ENCODE measurements at regions not wholly inside any gene's neighbourhood (a gene's known extent, or its start where the extent isn't known, plus 50 kb on each side); places are given as distances from the start of the nearest gene placed in this dataset.

DNA sequence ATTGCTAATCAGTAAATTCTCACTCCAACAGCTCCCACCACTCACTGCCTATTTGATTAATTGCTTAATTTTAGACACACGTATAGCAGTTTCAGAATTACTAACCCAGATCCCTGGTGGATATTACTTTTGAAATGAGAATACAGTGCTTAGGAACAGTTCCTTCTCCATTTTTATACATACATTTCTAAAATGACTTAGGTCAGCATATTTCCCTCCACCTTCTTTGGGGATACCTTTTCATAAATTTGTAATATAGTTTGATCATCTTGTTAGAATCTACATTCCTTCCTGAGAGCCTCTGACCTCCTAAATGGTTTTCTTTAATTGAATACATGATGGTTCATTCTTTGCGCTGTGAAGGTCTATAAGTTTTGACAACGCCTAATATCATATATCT is 279.8 kb upstream of the NETO1 start:
- no peaks in the 10 kb centered on the region for H3K9me3 ChIP-seq
- TF ChIP-seq POLR2A (IDR thresholded peaks at IDR 0.05): no peak
- TF ChIP-seq, protein P1, sequence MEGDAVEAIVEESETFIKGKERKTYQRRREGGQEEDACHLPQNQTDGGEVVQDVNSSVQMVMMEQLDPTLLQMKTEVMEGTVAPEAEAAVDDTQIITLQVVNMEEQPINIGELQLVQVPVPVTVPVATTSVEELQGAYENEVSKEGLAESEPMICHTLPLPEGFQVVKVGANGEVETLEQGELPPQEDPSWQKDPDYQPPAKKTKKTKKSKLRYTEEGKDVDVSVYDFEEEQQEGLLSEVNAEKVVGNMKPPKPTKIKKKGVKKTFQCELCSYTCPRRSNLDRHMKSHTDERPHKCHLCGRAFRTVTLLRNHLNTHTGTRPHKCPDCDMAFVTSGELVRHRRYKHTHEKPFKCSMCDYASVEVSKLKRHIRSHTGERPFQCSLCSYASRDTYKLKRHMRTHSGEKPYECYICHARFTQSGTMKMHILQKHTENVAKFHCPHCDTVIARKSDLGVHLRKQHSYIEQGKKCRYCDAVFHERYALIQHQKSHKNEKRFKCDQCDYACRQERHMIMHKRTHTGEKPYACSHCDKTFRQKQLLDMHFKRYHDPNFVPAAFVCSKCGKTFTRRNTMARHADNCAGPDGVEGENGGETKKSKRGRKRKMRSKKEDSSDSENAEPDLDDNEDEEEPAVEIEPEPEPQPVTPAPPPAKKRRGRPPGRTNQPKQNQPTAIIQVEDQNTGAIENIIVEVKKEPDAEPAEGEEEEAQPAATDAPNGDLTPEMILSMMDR (IDR thresholded peaks at IDR 0.05): no peak
- H3K27me3 ChIP-seq: no peaks in the 10 kb centered on the region
- H3K4me1 ChIP-seq: no peaks in the 10 kb centered on the region
- no peak for DNase-seq
- H3K27ac ChIP-seq: no peak overlapping the region
- H3K36me3 ChIP-seq: no peaks in the 10 kb centered on the region
- no peak overlapping the region for H3K4me3 ChIP-seq (replicated peaks in 1 of 3)
- intact Hi-C loops (cut with DNase I): no loop called here
- WGBS, 2 donors: 70 to 72% methylated on average over 3 of the region's 3 CpGs

DNA sequence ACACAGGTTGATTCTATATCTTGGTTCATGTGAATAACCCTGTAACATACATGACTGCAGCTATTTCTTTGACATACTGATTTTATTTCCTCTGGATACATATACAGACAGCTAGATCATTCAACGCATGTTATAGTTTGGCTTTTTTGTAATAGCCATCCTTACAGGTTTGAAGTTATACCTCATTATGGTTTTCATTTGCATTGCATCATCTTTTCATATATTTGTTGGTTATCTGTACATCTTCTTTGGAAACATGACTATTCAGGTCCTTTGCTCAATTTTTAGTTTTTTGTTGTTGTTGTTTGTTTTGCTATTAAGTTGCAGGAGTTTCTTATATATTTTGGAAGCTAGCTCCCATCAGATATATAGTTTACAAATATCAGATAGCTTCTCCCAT is 276.2 kb upstream of the NETO1 start:
- intact Hi-C loops (cut with DNase I): no loop called here
- Histone ChIP-seq H3K4me3 (replicated peaks in 1 of 3) (no peak overlapping the region), H3K27ac (no peak overlapping the region), H3K36me3 (no peaks in the 10 kb centered on the region), H3K9me3 (no peaks in the 10 kb centered on the region), H3K4me1 (no peaks in the 10 kb centered on the region), H3K27me3 (no peaks in the 10 kb centered on the region)
- 96 to 100% methylated on average over 1 of the region's 1 CpG for WGBS, 2 donors
- DNase-seq: no peak
- no peak for TF ChIP-seq POLR2A (IDR thresholded peaks at IDR 0.05)
- TF ChIP-seq, protein P1 (IDR thresholded peaks at IDR 0.05): no peak

DNA sequence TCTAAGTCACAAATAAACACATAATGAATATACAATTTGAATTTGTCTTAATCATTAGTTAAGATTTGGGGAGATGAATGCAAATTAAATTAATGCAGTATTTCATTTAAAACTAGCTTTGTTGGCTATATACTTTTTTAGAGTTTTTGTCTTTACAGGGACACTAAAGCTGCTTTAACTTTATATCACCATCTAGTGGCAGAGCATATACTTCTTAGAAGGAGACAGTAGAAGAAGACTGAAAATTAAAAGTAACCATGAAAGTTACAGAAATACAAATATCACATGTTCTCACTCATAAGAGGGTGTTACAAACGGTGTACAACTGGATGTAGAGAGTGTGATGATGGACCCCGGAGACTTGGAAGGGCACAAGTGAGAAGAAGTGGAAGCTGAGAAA is 268.3 kb upstream of the NETO1 start:
- H3K4me3 ChIP-seq (replicated peaks in 1 of 3): no peak overlapping the region
- H3K9me3 ChIP-seq: no peaks in the 10 kb centered on the region
- H3K36me3 ChIP-seq: no peaks in the 10 kb centered on the region
- no peaks in the 10 kb centered on the region for H3K27me3 ChIP-seq
- intact Hi-C loops (cut with DNase I): no loop called here
- H3K27ac ChIP-seq: no peak overlapping the region
- H3K4me1 ChIP-seq: no peaks in the 10 kb centered on the region
- DNase-seq: no peak
- WGBS, 2 donors: 62 to 67% methylated on average over 2 of the region's 2 CpGs
- no peak for TF ChIP-seq POLR2A (IDR thresholded peaks at IDR 0.05)
- TF ChIP-seq, protein P1 (IDR thresholded peaks at IDR 0.05): no peak

DNA sequence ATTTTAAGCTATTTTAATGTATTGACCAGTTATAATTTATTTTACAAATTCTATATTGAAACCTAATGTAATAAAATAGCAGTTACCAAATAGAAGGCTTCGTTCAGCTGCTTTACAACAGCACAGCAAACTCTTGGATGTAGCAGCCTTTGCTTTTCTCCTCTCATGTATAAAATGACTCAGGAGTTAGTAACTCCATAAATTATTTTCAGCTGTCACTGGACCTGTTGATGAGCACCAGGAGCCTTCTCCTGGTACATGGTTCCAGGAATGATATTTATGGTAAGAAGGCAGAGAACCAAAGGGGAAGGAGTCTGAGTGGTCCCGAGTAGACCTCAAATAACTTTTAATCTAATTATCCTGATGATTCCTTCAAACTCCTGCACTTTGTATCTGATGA is 256.4 kb upstream of the NETO1 start:
- 73 to 80% methylated on average over 2 of the region's 2 CpGs for WGBS, 2 donors
- H3K4me3 ChIP-seq (replicated peaks in 1 of 3): no peak overlapping the region
- H3K27me3 ChIP-seq: no peaks in the 10 kb centered on the region
- no peak for TF ChIP-seq POLR2A (IDR thresholded peaks at IDR 0.05)
- TF ChIP-seq, protein P1 (IDR thresholded peaks at IDR 0.05): no peak
- no peak for DNase-seq
- H3K27ac ChIP-seq: no peak overlapping the region
- intact Hi-C loops (cut with DNase I): no loop called here
- no peaks in the 10 kb centered on the region for H3K9me3 ChIP-seq
- H3K36me3 ChIP-seq: no peaks in the 10 kb centered on the region
- no peaks in the 10 kb centered on the region for H3K4me1 ChIP-seq

DNA sequence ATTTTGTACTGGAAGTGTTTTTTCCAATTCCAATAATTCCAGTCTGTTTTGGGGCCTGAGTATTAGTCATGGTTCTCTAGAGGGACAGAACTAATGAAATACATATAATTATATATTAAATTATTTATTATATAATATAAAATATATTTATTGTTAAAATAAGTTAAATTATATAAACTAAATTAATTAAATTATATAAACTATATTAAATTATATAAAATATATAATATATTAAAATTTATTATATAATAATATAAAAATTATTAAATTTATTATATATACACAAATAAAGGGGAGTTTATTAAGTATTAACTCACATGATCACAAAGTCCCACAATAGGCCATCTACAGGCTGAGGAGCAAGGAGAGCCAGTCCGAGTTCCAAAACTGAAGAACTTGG is 253.4 kb upstream of the NETO1 start:
- H3K9me3 ChIP-seq: no peaks in the 10 kb centered on the region
- intact Hi-C loops (cut with DNase I): no loop called here
- TF ChIP-seq POLR2A (IDR thresholded peaks at IDR 0.05): no peak
- TF ChIP-seq, protein P1 (IDR thresholded peaks at IDR 0.05): no peak
- H3K27me3 ChIP-seq: no peaks in the 10 kb centered on the region
- H3K27ac ChIP-seq: no peak overlapping the region
- no peak for DNase-seq
- WGBS, 2 donors: 89 to 93% methylated on average over 1 of the region's 1 CpG
- H3K36me3 ChIP-seq: no peaks in the 10 kb centered on the region
- H3K4me3 ChIP-seq (replicated peaks in 1 of 3): no peak overlapping the region
- H3K4me1 ChIP-seq: no peaks in the 10 kb centered on the region

Data from thyroid gland (tissue), 4 donors.